SK-N-MC (cell line): ENCODE measurements at regions not wholly inside any gene's neighbourhood (a gene's known extent, or its start where the extent isn't known, plus 50 kb on each side); places are given as distances from the start of the nearest gene placed in this dataset.

ENCODE experiments used
- DNase-seq: peaks from one replicate; pipeline ENCODE4 v3.0.0-alpha.2; 2011; ENCODE audit warnings: low read depth, low spot score
- H3K27ac ChIP-seq: fragments of 200-600 bp; sonication (generic); 2 replicates; pipeline ENCODE4 v1.5.1; 2016; ENCODE audit warnings: mixed run types
- H3K36me3 ChIP-seq: fragments of 200-600 bp; sonication (generic); 2 replicates; pipeline ENCODE4 v1.6.1; 2017; ENCODE audit warnings: antibody characterized with exemption, low read length, mixed read lengths; ENCODE audit not compliant: insufficient read depth
- H3K4me3 ChIP-seq: fragments of 200-600 bp; sonication (generic); 2 replicates; pipeline ENCODE4 v1.5.1; 2016
- H3K9ac ChIP-seq: fragments of 200-600 bp; sonication (generic); 2 replicates; pipeline ENCODE4 v1.8.0; 2017; ENCODE audit warnings: mixed run types, mixed read lengths; ENCODE audit not compliant: insufficient read length
- H3K9me3 ChIP-seq: fragments of 200-600 bp; sonication (generic); 2 replicates; pipeline ENCODE4 v1.6.1; 2017; ENCODE audit warnings: low read depth, mild to moderate bottlenecking, antibody characterized with exemption, low read length, moderate library complexity, mixed read lengths
- EZH2 ChIP-seq: fragments of 200-600 bp; sonication (generic); IDR thresholded peaks from one replicate; pipeline ENCODE4 v1.6.1; 2017; ENCODE audit warnings: antibody characterized with exemption
- FOXP2 ChIP-seq: optimal IDR thresholded peaks from 2 replicates; pipeline ENCODE3; 2011; ENCODE audit warnings: mild to moderate bottlenecking, moderate library complexity; ENCODE audit not compliant: insufficient read depth; ENCODE audit errors: extremely low read length, control extremely low read depth
- POLR2AphosphoS5 ChIP-seq: IDR thresholded peaks from 2 replicates; pipeline ENCODE4 v1.6.1; 2012; ENCODE audit warnings: mild to moderate bottlenecking, low read depth, low read length, borderline replicate concordance

DNA sequence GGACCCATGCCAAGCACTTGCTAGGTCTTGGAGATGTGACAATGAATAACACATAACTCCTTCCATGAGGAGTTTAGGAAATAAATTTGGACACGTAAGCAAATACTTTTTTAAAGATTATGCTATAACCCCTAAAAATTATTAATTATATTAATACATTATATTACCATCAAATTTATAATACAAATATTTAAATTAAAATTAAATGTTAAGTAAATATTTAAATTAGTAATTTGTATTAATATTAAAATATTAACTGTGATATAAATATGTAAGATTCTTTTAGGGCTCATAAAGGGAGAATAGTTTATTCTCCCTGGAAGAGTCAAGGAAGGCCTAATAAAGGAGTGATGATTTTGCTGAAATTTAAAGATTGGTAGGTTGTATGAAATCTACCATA, 121.1 kb downstream of the RAP2A start:
- no peak for DNase-seq
- no peak overlapping the region for H3K27ac ChIP-seq
- no peaks in the 10 kb centered on the region for H3K9me3 ChIP-seq
- H3K4me3 ChIP-seq = no peak overlapping the region
- H3K36me3 ChIP-seq = no peaks in the 10 kb centered on the region
- H3K9ac ChIP-seq = no peak overlapping the region
- TF ChIP-seq FOXP2 (no peak), EZH2 (no peak), POLR2AphosphoS5 (no peak)

DNA sequence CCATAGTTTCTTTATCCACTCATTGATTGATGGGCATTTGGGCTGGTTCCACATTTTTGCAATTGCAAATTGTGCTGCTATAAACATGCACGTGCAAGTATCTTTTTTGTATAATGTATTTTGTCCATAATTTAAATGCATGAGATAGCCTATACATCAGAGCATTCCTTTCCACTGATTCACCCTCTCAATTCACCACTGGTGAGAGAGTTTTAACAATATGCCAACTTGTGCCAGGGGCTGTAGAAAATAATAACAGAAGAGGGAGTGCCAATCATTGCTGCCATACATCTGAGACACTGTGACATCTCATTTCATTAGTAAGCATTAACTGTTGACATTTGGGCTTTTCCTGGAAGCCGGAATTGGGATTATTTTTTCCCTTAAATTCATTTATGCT, 125.1 kb downstream of the RAP2A start:
- H3K4me3 ChIP-seq = no peak overlapping the region

DNA sequence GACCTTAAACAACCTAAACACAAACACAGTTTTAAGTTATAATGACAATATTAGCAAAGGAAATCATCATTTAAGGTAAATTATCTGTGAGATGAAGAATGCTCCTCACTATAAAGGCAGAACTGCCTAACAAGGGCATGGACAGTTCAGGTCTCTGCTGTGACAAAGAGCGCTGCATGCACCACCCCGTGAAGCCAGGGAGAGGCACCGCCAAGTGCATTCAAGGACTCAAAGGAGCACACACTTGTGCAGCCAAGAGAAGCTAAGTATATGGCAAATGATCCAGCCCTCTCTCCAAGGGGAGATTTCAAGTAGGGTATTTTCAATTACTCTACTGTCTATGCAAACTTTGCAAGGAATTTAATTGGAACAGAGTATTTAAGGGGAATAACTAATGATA, 126.0 kb downstream of the RAP2A start:
- DNase-seq = no peak
- H3K9me3 ChIP-seq = no peaks in the 10 kb centered on the region
- no peaks in the 10 kb centered on the region for H3K36me3 ChIP-seq
- H3K9ac ChIP-seq = no peak overlapping the region
- TF ChIP-seq POLR2AphosphoS5 = no peak
- no peak for TF ChIP-seq FOXP2
- no peak for TF ChIP-seq EZH2
- H3K4me3 ChIP-seq = no peak overlapping the region
- no peak overlapping the region for H3K27ac ChIP-seq

More for the DNA sequence above, 125.1 kb downstream of the RAP2A start:
- Histone ChIP-seq H3K36me3 (no peaks in the 10 kb centered on the region), H3K9ac (no peak overlapping the region), H3K9me3 (no peaks in the 10 kb centered on the region), H3K27ac (no peak overlapping the region)
- TF ChIP-seq POLR2AphosphoS5 = no peak
- TF ChIP-seq FOXP2 = no peak
- no peak for TF ChIP-seq EZH2
- DNase-seq = no peak

DNA sequence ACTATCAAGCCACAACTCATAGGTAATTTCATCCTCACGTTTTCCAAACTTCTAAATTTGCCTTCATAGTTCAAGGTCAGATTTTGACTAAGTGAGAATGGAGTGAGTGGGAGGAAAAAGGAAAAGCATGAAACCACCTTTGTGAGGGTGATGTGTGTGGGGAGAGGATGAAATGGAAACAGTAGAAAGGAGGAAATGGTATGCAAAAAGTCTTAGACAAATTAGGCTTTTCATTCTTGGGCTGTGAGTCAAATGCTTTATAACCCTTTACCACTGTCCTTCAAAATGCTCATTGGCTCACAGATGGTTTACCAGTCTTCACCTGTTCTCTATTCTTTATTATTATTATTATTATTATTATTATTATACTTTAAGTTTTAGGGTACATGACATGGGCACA, 127.2 kb downstream of the RAP2A start:
- no peak overlapping the region for H3K4me3 ChIP-seq
- H3K27ac ChIP-seq = no peak overlapping the region
- no peaks in the 10 kb centered on the region for H3K36me3 ChIP-seq
- no peaks in the 10 kb centered on the region for H3K9me3 ChIP-seq
- no peak for TF ChIP-seq POLR2AphosphoS5
- TF ChIP-seq FOXP2 = no peak
- TF ChIP-seq EZH2 = no peak
- H3K9ac ChIP-seq = no peak overlapping the region
- DNase-seq = no peak

DNA sequence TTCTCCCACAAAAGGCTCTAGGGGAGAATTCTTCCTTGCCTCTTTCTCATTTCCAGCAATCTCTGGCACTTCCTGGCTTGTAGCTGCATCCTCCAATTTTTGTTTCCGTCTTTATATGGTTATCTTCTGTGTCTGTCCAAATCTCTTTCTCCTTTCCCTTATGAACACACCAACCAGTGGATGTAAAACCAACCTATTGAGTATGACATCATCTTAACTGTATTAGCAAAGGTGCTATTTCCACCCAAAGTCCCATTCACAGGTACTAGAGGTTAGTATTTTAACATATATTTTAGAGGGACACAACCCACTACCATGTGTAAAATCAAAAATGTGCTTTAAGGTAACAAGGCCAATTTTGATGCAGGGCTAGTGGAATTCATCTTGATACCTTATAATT, 129.0 kb downstream of the RAP2A start:
- H3K36me3 ChIP-seq = no peaks in the 10 kb centered on the region
- no peak for DNase-seq
- no peak overlapping the region for H3K27ac ChIP-seq
- no peak overlapping the region for H3K9ac ChIP-seq
- no peak overlapping the region for H3K4me3 ChIP-seq
- H3K9me3 ChIP-seq = no peaks in the 10 kb centered on the region
- TF ChIP-seq EZH2 (no peak), POLR2AphosphoS5 (no peak)

DNA sequence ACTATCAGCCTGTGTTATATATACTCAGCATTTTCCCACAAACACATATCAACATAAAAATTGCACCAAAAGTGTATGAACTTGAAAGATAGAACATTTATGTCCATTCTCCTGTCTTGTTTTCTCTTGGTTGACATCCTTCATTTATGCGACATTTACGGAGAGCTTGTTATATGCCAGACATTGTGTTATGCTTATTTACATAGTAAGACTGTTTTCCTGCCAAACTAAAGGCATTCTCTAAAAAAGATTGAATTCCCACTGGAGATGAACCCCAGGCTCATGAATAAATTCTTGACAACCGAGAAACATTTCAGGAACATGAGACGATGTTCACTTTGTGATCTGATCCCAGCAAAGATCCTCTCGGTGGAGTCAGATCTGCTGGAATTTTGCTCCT, 131.0 kb downstream of the RAP2A start:
- no peak for DNase-seq
- no peaks in the 10 kb centered on the region for H3K9me3 ChIP-seq
- H3K27ac ChIP-seq = no peak overlapping the region
- H3K4me3 ChIP-seq = no peak overlapping the region
- H3K36me3 ChIP-seq = no peaks in the 10 kb centered on the region
- no peak overlapping the region for H3K9ac ChIP-seq
- no peak for TF ChIP-seq EZH2
- TF ChIP-seq POLR2AphosphoS5 = no peak
- no peak for TF ChIP-seq FOXP2

DNA sequence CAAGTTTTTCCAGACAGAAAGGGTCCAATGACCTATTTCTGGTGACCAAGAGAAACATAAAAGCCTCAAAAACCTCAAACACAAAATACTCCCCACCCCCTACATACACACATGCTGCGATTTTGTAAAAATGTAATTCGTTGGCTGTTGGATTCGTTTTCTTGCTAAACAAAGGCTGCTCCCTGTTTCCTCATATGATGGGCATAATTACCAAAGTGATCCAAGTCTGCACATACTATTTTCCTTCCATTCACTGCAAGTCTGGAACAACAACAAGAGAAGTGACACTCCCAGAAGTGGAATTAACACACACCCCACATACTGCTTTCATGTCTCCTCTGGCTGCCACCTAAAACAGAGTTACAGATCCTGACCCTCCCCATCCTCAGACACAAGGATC, 131.9 kb downstream of the RAP2A start:
- Histone ChIP-seq H3K27ac (no peak overlapping the region), H3K9ac (no peak overlapping the region), H3K36me3 (no peaks in the 10 kb centered on the region), H3K4me3 (no peak overlapping the region), H3K9me3 (no peaks in the 10 kb centered on the region)
- no peak for DNase-seq
- no peak for TF ChIP-seq FOXP2
- TF ChIP-seq EZH2 = no peak
- no peak for TF ChIP-seq POLR2AphosphoS5

DNA sequence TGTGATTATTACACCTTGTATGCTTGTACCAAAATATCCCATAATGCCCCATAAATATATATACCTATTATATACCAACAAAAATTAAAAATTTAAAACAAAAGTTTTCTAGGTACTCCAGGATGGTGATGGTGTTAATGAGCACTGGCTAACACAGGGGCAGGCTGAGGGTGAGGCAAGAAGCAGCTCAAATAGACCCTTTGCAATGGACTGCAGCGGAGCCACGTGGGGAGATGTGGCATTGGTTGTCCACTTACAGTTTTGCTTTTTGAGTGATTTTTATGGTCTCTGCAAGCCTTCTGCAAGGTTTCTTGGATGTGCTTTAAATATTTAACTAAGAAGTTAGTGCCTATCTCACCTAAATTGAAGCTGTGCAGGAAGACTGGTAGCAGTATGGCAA, 132.9 kb downstream of the RAP2A start:
- TF ChIP-seq POLR2AphosphoS5 (no peak), FOXP2 (no peak), EZH2 (no peak)
- no peaks in the 10 kb centered on the region for H3K9me3 ChIP-seq
- DNase-seq = no peak
- H3K4me3 ChIP-seq = no peak overlapping the region
- no peak overlapping the region for H3K9ac ChIP-seq
- H3K27ac ChIP-seq = no peak overlapping the region
- no peaks in the 10 kb centered on the region for H3K36me3 ChIP-seq

DNA sequence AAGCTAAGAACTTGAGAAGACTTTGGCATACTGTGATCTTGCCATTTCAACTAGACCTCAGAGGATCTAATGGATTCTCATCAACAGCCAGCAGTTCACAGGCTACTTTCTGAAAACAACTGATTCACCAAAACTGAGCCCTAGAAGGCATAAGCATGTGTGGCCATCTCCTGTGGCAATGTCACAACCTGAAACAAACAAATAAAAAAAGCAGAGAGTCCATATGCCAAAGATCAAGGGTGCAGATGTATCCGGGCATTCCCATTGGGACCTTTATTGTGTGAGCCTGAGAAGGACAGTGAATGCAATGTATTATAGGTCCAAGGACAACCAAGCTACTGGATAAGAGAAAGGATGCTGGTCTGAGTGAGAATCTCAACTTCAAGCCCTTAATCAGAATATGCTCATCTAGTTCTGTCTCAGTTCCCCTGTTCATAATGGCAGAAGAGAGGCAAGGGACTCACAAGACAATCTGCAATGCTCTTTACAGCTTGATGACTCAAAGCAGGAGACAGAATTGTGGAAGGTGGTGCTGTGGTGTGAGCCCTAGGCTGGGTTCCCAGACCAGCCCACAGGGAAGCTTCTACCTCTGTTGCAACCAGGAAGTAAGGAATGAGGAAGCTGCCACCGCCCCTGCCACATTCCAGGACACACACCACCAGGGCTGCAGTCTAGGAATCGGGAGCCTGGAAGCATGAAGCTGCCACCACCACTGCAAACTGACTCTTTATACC, 133.7 kb downstream of the RAP2A start:
- Histone ChIP-seq H3K9ac (no peak overlapping the region), H3K9me3 (no peaks in the 10 kb centered on the region), H3K4me3 (no peak overlapping the region), H3K27ac (no peak overlapping the region), H3K36me3 (no peaks in the 10 kb centered on the region)
- no peak for TF ChIP-seq FOXP2
- TF ChIP-seq POLR2AphosphoS5 = no peak
- no peak for TF ChIP-seq EZH2
- DNase-seq = no peak
